ENCODE measurements at regions not wholly inside any gene's neighbourhood (a gene's known extent, or its start where the extent isn't known, plus 50 kb on each side); places are given as distances from the start of the nearest gene placed in this dataset.

DNA sequence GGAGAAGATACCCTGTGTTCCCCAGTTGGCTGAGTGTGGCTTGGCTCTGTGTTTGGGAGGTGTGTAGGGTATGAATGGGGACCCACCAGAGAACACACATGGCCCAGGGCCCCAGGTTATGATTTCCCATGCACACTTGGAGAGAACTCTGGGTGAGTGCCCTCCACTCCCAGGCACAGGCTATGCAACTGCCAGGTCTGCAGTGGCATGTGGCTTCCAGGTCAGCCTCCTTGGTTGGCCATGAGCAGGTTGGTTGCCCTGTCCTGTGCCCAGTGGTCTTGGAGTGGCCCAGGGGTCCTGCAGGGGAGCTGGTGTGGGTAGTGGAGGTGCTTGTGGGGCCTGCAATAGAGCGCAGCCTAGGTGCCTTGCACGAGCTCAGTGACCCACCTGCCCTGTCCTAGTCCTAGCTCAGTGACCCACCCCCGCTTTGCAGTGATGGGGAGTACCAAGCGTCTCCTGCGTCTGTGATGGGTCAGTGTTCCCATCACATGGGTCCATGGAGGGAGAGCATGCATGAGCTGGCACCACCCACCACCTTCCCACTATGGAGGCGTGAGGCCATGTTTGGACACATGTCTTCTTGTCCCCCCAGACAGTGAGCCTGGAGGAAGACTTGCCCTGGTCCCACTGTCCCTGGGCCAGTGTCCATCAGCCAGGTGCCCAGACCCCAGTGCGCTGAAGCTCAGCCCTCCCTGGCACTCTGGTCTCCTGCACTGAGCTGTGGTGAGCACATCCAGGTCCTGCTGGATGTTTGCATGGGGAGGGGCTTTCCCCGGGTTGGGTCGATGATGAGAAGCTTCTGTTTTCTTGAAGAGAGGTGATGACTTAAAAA is 217.3 kb downstream of the SNRPN start:
- ATAC-seq = no peak

GRCh38 chr15:25172691-25173090 is 217.9 kb downstream of the SNRPN start:
- no peak for ATAC-seq
- TF ChIP-seq, protein P1, sequence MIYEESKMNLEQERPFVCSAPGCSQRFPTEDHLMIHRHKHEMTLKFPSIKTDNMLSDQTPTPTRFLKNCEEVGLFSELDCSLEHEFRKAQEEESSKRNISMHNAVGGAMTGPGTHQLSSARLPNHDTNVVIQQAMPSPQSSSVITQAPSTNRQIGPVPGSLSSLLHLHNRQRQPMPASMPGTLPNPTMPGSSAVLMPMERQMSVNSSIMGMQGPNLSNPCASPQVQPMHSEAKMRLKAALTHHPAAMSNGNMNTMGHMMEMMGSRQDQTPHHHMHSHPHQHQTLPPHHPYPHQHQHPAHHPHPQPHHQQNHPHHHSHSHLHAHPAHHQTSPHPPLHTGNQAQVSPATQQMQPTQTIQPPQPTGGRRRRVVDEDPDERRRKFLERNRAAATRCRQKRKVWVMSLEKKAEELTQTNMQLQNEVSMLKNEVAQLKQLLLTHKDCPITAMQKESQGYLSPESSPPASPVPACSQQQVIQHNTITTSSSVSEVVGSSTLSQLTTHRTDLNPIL (CRISPR knock-in tag; IDR thresholded peaks at IDR 0.05; ENCODE audit: low read depth) = no peak
- TF ChIP-seq POU6F1 (CRISPR knock-in tag; IDR thresholded peaks at IDR 0.05; ENCODE audit: borderline replicate concordance, low read depth) (no peak), RARB (CRISPR knock-in tag; IDR thresholded peaks at IDR 0.05) (no peak)

More for the DNA sequence above, 217.3 kb downstream of the SNRPN start:
- no peak for TF ChIP-seq CSDC2 (CRISPR knock-in tag; IDR thresholded peaks at IDR 0.05)
- TF ChIP-seq ZC3H10 (CRISPR knock-in tag; IDR thresholded peaks at IDR 0.05) = no peak
- TF ChIP-seq SNAI2 (CRISPR knock-in tag; IDR thresholded peaks at IDR 0.05) = no peak
- TF ChIP-seq, protein P2, sequence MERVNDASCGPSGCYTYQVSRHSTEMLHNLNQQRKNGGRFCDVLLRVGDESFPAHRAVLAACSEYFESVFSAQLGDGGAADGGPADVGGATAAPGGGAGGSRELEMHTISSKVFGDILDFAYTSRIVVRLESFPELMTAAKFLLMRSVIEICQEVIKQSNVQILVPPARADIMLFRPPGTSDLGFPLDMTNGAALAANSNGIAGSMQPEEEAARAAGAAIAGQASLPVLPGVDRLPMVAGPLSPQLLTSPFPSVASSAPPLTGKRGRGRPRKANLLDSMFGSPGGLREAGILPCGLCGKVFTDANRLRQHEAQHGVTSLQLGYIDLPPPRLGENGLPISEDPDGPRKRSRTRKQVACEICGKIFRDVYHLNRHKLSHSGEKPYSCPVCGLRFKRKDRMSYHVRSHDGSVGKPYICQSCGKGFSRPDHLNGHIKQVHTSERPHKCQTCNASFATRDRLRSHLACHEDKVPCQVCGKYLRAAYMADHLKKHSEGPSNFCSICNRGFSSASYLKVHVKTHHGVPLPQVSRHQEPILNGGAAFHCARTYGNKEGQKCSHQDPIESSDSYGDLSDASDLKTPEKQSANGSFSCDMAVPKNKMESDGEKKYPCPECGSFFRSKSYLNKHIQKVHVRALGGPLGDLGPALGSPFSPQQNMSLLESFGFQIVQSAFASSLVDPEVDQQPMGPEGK (CRISPR knock-in tag; IDR thresholded peaks at IDR 0.05; ENCODE audit: borderline replicate concordance) = no peak
- no peak for TF ChIP-seq ZFP3 (CRISPR knock-in tag; IDR thresholded peaks at IDR 0.05)
- TF ChIP-seq GLIS3 (CRISPR knock-in tag; IDR thresholded peaks at IDR 0.05) = no peak
- no peak for TF ChIP-seq ZNF565 (CRISPR knock-in tag; conservative IDR thresholded peaks at IDR 0.05; ENCODE audit: low read depth)
- TF ChIP-seq, protein P1 (CRISPR knock-in tag; IDR thresholded peaks at IDR 0.05; ENCODE audit: low read depth) = no peak
- TF ChIP-seq BACH2 (CRISPR knock-in tag; IDR thresholded peaks at IDR 0.05; ENCODE audit: borderline replicate concordance) = no peak
- TF ChIP-seq ZFP30 (CRISPR knock-in tag; IDR thresholded peaks at IDR 0.05) = no peak
- no peak for TF ChIP-seq ZNF8 (CRISPR knock-in tag; IDR thresholded peaks at IDR 0.05)
- no peak for TF ChIP-seq PPARA (CRISPR knock-in tag; IDR thresholded peaks at IDR 0.05; ENCODE audit: borderline replicate concordance)
- TF ChIP-seq ZNF70 (CRISPR knock-in tag; IDR thresholded peaks at IDR 0.05) = no peak
- TF ChIP-seq RARB (CRISPR knock-in tag; IDR thresholded peaks at IDR 0.05) = no peak
- TF ChIP-seq, protein P3, sequence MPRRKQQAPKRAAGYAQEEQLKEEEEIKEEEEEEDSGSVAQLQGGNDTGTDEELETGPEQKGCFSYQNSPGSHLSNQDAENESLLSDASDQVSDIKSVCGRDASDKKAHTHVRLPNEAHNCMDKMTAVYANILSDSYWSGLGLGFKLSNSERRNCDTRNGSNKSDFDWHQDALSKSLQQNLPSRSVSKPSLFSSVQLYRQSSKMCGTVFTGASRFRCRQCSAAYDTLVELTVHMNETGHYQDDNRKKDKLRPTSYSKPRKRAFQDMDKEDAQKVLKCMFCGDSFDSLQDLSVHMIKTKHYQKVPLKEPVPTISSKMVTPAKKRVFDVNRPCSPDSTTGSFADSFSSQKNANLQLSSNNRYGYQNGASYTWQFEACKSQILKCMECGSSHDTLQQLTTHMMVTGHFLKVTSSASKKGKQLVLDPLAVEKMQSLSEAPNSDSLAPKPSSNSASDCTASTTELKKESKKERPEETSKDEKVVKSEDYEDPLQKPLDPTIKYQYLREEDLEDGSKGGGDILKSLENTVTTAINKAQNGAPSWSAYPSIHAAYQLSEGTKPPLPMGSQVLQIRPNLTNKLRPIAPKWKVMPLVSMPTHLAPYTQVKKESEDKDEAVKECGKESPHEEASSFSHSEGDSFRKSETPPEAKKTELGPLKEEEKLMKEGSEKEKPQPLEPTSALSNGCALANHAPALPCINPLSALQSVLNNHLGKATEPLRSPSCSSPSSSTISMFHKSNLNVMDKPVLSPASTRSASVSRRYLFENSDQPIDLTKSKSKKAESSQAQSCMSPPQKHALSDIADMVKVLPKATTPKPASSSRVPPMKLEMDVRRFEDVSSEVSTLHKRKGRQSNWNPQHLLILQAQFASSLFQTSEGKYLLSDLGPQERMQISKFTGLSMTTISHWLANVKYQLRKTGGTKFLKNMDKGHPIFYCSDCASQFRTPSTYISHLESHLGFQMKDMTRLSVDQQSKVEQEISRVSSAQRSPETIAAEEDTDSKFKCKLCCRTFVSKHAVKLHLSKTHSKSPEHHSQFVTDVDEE (CRISPR knock-in tag; IDR thresholded peaks at IDR 0.05) = no peak
- TF ChIP-seq CSRNP3 (CRISPR knock-in tag; IDR thresholded peaks at IDR 0.05) = no peak
- no peak for TF ChIP-seq POU6F1 (CRISPR knock-in tag; IDR thresholded peaks at IDR 0.05; ENCODE audit: borderline replicate concordance, low read depth)
